A549 (cell line): ENCODE measurements at regions not wholly inside any gene's neighbourhood (a gene's known extent, or its start where the extent isn't known, plus 50 kb on each side); places are given as distances from the start of the nearest gene placed in this dataset.

Experiments
- CTCF ChIP-seq: fragments of >200 bp; sonication (Bioruptor Twin); formaldehyde crosslinking; IDR thresholded peaks from 3 replicates; pipeline ENCODE4 v1.5.1; 2016
- EP300 ChIP-seq, 2 experiments: fragments of >200 bp; sonication (Bioruptor Twin); formaldehyde crosslinking; IDR thresholded peaks; 2 replicates in 1 of 2; 3 replicates in 1 of 2; pipeline ENCODE4 v1.6.1; 2016 to 2017
- MAX ChIP-seq: IDR thresholded peaks from 2 replicates; pipeline ENCODE4 v1.6.1; 2012
- RCOR1 ChIP-seq: fragments of 150-350 bp; IDR thresholded peaks from 2 replicates; pipeline ENCODE4 v1.6.1; 2014; ENCODE audit warnings: antibody characterized with exemption, low read length, low read depth
- SREBF2 ChIP-seq: fragments of 450-650 bp; IDR thresholded peaks from 2 replicates; pipeline ENCODE4 v1.6.1; 2014; ENCODE audit warnings: mild to moderate bottlenecking, moderate library complexity
- TF ChIP-seq, protein P1 (sequence below): fragments of 250-450 bp; sonication (Bioruptor Pico); IDR thresholded peaks from 2 replicates; pipeline ENCODE4 v1.5.0; 2021; ENCODE audit warnings: mild to moderate bottlenecking, moderate library complexity, borderline replicate concordance
- TF ChIP-seq, protein P2 (sequence below): fragments of 200-600 bp; sonication (generic); IDR thresholded peaks from 2 replicates; pipeline ENCODE4 v1.6.1; 2016; ENCODE audit warnings: antibody characterized with exemption, mild to moderate bottlenecking, moderate library complexity

DNA sequence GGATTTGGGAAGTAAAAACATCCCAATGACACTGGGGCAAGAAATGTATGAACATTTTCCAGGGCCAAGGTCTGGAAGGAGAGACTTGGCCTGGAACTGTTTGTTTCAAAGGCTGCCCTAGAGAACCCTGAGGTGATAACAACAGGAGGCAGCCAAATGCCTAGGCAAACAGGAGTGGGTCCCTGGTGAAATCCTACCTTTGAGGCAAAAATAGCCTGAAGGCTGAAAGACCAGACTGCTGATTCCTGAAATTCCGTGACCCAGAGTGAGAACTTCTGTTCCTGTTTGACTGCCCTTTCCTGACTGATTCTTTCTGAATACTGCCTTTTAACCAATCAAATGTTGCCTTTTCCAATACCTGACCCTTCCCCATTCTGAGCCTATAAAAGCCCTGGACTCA is 196.4 kb downstream of the NSUN3 start:
- TF ChIP-seq RCOR1: no peak
- TF ChIP-seq MAX: no peak
- TF ChIP-seq, protein P1, sequence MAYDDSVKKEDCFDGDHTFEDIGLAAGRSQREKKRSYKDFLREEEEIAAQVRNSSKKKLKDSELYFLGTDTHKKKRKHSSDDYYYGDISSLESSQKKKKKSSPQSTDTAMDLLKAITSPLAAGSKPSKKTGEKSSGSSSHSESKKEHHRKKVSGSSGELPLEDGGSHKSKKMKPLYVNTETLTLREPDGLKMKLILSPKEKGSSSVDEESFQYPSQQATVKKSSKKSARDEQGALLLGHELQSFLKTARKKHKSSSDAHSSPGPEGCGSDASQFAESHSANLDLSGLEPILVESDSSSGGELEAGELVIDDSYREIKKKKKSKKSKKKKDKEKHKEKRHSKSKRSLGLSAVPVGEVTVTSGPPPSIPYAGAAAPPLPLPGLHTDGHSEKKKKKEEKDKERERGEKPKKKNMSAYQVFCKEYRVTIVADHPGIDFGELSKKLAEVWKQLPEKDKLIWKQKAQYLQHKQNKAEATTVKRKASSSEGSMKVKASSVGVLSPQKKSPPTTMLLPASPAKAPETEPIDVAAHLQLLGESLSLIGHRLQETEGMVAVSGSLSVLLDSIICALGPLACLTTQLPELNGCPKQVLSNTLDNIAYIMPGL (CRISPR knock-in tag): no peak
- TF ChIP-seq SREBF2: no peak
- TF ChIP-seq CTCF: no peak
- TF ChIP-seq EP300 (IDR thresholded peaks at IDR 0.05): no peak
- TF ChIP-seq, protein P2, sequence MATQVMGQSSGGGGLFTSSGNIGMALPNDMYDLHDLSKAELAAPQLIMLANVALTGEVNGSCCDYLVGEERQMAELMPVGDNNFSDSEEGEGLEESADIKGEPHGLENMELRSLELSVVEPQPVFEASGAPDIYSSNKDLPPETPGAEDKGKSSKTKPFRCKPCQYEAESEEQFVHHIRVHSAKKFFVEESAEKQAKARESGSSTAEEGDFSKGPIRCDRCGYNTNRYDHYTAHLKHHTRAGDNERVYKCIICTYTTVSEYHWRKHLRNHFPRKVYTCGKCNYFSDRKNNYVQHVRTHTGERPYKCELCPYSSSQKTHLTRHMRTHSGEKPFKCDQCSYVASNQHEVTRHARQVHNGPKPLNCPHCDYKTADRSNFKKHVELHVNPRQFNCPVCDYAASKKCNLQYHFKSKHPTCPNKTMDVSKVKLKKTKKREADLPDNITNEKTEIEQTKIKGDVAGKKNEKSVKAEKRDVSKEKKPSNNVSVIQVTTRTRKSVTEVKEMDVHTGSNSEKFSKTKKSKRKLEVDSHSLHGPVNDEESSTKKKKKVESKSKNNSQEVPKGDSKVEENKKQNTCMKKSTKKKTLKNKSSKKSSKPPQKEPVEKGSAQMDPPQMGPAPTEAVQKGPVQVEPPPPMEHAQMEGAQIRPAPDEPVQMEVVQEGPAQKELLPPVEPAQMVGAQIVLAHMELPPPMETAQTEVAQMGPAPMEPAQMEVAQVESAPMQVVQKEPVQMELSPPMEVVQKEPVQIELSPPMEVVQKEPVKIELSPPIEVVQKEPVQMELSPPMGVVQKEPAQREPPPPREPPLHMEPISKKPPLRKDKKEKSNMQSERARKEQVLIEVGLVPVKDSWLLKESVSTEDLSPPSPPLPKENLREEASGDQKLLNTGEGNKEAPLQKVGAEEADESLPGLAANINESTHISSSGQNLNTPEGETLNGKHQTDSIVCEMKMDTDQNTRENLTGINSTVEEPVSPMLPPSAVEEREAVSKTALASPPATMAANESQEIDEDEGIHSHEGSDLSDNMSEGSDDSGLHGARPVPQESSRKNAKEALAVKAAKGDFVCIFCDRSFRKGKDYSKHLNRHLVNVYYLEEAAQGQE: no peak
